ENCODE measurements at regions not wholly inside any gene's neighbourhood (a gene's known extent, or its start where the extent isn't known, plus 50 kb on each side); places are given as distances from the start of the nearest gene placed in this dataset.

GRCh38 chr2:58514252-58514651 is 273.1 kb upstream of the FANCL start:
- no peaks in the 10 kb centered on the region for H3K4me1 ChIP-seq (ENCODE audit: insufficient read depth, low read length, severe bottlenecking)
- H3K36me3 ChIP-seq (ENCODE audit: insufficient read depth, low read length): no peaks in the 10 kb centered on the region
- no peak overlapping the region for H2AFZ ChIP-seq (ENCODE audit: low read length)
- H3K79me2 ChIP-seq (ENCODE audit: insufficient read depth, low read length): no peaks in the 10 kb centered on the region
- H3F3A ChIP-seq (ENCODE audit: insufficient read depth, low read length): no peaks in the 10 kb centered on the region
- no peak overlapping the region for H3K27ac ChIP-seq (ENCODE audit: low read depth, low read length, poor library complexity, severe bottlenecking)
- no peak overlapping the region for H3K9ac ChIP-seq (ENCODE audit: low read length)
- no peak overlapping the region for H3K4me3 ChIP-seq (ENCODE audit: low read depth, low read length, poor library complexity, severe bottlenecking)
- H3K27me3 ChIP-seq (ENCODE audit: insufficient read depth, low read length): no peaks in the 10 kb centered on the region
- H4K20me1 ChIP-seq (ENCODE audit: insufficient read depth, low read length): no peaks in the 10 kb centered on the region
- TF ChIP-seq, protein P1, sequence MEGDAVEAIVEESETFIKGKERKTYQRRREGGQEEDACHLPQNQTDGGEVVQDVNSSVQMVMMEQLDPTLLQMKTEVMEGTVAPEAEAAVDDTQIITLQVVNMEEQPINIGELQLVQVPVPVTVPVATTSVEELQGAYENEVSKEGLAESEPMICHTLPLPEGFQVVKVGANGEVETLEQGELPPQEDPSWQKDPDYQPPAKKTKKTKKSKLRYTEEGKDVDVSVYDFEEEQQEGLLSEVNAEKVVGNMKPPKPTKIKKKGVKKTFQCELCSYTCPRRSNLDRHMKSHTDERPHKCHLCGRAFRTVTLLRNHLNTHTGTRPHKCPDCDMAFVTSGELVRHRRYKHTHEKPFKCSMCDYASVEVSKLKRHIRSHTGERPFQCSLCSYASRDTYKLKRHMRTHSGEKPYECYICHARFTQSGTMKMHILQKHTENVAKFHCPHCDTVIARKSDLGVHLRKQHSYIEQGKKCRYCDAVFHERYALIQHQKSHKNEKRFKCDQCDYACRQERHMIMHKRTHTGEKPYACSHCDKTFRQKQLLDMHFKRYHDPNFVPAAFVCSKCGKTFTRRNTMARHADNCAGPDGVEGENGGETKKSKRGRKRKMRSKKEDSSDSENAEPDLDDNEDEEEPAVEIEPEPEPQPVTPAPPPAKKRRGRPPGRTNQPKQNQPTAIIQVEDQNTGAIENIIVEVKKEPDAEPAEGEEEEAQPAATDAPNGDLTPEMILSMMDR (IDR thresholded peaks at IDR 0.05; ENCODE audit: low read length): no peak
- TF ChIP-seq EZH2 (IDR thresholded peaks at IDR 0.05; ENCODE audit: borderline replicate concordance, low read length): no peak
- no peak overlapping the region for H3K4me2 ChIP-seq (ENCODE audit: low read length)
- H3K9me3 ChIP-seq (ENCODE audit: low read length): no peaks in the 10 kb centered on the region
- no peaks in the 10 kb centered on the region for H3K9me2 ChIP-seq (ENCODE audit: low read depth, low read length)

DNA sequence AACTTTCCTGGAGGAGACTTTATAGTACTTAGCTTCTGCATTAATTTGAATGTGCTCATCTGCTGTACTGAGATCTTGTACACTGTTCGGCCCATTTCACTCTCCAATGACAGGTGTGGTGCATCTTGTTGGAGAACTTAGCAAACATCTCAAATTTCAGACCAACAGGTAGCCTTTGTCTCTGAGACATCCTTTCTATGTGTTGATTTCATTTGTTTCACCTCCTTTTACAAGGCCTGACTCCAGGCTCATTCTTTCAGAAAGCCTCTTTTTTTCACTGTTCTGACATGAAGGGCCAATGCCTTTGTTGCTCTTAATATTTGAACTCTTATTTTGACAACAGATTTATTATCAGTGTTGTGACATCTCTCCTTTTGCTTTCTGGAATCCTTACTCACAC is 271.8 kb upstream of the FANCL start:
- Histone ChIP-seq H3K27ac (ENCODE audit: low read depth, low read length, poor library complexity, severe bottlenecking) (no peak overlapping the region), H2AFZ (ENCODE audit: low read length) (no peak overlapping the region)
- TF ChIP-seq EZH2 (IDR thresholded peaks at IDR 0.05; ENCODE audit: borderline replicate concordance, low read length): no peak
- TF ChIP-seq, protein P1 (IDR thresholded peaks at IDR 0.05; ENCODE audit: low read length): no peak

GRCh38 chr2:58508006-58508405 is 266.9 kb upstream of the FANCL start:
- Histone ChIP-seq H3K36me3 (ENCODE audit: insufficient read depth, low read length) (no peaks in the 10 kb centered on the region), H3K4me2 (ENCODE audit: low read length) (no peak overlapping the region), H3K4me1 (ENCODE audit: insufficient read depth, low read length, severe bottlenecking) (no peaks in the 10 kb centered on the region), H4K20me1 (ENCODE audit: insufficient read depth, low read length) (no peaks in the 10 kb centered on the region), H3K27ac (ENCODE audit: low read depth, low read length, poor library complexity, severe bottlenecking) (no peak overlapping the region), H2AFZ (ENCODE audit: low read length) (no peak overlapping the region), H3K27me3 (ENCODE audit: insufficient read depth, low read length) (no peaks in the 10 kb centered on the region), H3K4me3 (ENCODE audit: low read depth, low read length, poor library complexity, severe bottlenecking) (no peak overlapping the region), H3K79me2 (ENCODE audit: insufficient read depth, low read length) (no peaks in the 10 kb centered on the region), H3K9me2 (ENCODE audit: low read depth, low read length) (no peaks in the 10 kb centered on the region), H3F3A (ENCODE audit: insufficient read depth, low read length) (no peaks in the 10 kb centered on the region), H3K9ac (ENCODE audit: low read length) (no peak overlapping the region), H3K9me3 (ENCODE audit: low read length) (no peaks in the 10 kb centered on the region)
- no peak for TF ChIP-seq EZH2 (IDR thresholded peaks at IDR 0.05; ENCODE audit: borderline replicate concordance, low read length)
- TF ChIP-seq, protein P1 (IDR thresholded peaks at IDR 0.05; ENCODE audit: low read length): no peak

More for the DNA sequence above, 271.8 kb upstream of the FANCL start:
- H3K4me2 ChIP-seq (ENCODE audit: low read length): no peak overlapping the region
- no peaks in the 10 kb centered on the region for H3K79me2 ChIP-seq (ENCODE audit: insufficient read depth, low read length)
- no peaks in the 10 kb centered on the region for H4K20me1 ChIP-seq (ENCODE audit: insufficient read depth, low read length)
- H3K9ac ChIP-seq (ENCODE audit: low read length): no peak overlapping the region
- H3K9me3 ChIP-seq (ENCODE audit: low read length): no peaks in the 10 kb centered on the region
- no peak overlapping the region for H3K4me3 ChIP-seq (ENCODE audit: low read depth, low read length, poor library complexity, severe bottlenecking)
- H3F3A ChIP-seq (ENCODE audit: insufficient read depth, low read length): no peaks in the 10 kb centered on the region
- no peaks in the 10 kb centered on the region for H3K27me3 ChIP-seq (ENCODE audit: insufficient read depth, low read length)
- H3K36me3 ChIP-seq (ENCODE audit: insufficient read depth, low read length): no peaks in the 10 kb centered on the region
- no peaks in the 10 kb centered on the region for H3K9me2 ChIP-seq (ENCODE audit: low read depth, low read length)
- no peaks in the 10 kb centered on the region for H3K4me1 ChIP-seq (ENCODE audit: insufficient read depth, low read length, severe bottlenecking)

Data from OCI-LY1 (cell line).